GM12878 (cell line): ENCODE measurements at regions not wholly inside any gene's neighbourhood (a gene's known extent, or its start where the extent isn't known, plus 50 kb on each side); places are given as distances from the start of the nearest gene placed in this dataset.

Experiments used
- ATAC-seq: fragments of 200-7000 bp; cut with Tn5 transposase; 3 replicates; pipeline ENCODE4 v1.9.1; 2020; ENCODE audit warnings: mild to moderate bottlenecking, moderate library complexity
- BruUV-seq: library from RNA; stranded (reverse); fragments of 400-500 nt; replicated peaks from 2 replicates; lab custom pipeline; 2021; lab: Mats Ljungman, UMichigan
- CTCF ChIA-PET: fragments of 300-600 bp; sonication (Branson Sonifier 250); formaldehyde crosslinking; extraction: SDS; loops from one replicate; lab custom pipeline; 2021; ENCODE audit warnings: inconsistent platforms; lab: Yijun Ruan, JAX
- POLR2A ChIA-PET: fragments of 350-600 bp; formaldehyde crosslinking; extraction: SDS; loops from one replicate; lab custom pipeline; 2021; ENCODE audit warnings: inconsistent platforms; lab: Charles Lee
- RAD21 ChIA-PET: fragments of 300-600 bp; sonication (Branson Sonifier 250); formaldehyde crosslinking; loops from one replicate; lab custom pipeline; 2023; ENCODE audit warnings: antibody characterized with exemption; ENCODE audit not compliant: unreplicated experiment; lab: Charles Lee
- SMC1A ChIA-PET: fragments of 300-600 bp; sonication (Branson Sonifier 250); formaldehyde crosslinking; loops from one replicate; lab custom pipeline; 2023; ENCODE audit not compliant: unreplicated experiment, uncharacterized antibody; lab: Charles Lee
- DNase-seq: peaks from one replicate; pipeline ENCODE4 v3.0.0-alpha.2; 2011; ENCODE audit warnings: low read depth, low spot score
- FAIRE-seq: peaks from 3 replicates; lab custom pipeline; 2011; peaks lifted over from hg19 to GRCh38; lab: Jason Lieb, UNC
- H2AFZ ChIP-seq: 2 replicates; pipeline ENCODE4 v1.6.0; 2011; ENCODE audit warnings: low read depth, low read length, control low read depth; ENCODE audit not compliant: control insufficient read depth
- H3K27ac ChIP-seq: 2 replicates; pipeline ENCODE4 v1.5.1; 2011; ENCODE audit warnings: control low read depth; ENCODE audit not compliant: control insufficient read depth, insufficient read depth
- H3K27me3 ChIP-seq, 2 experiments: replicated peaks in 1 of 2; 2 replicates each; pipeline versions ENCODE4 v1.6.0 to v1.6.1; 2011; ENCODE audit warnings: low read length in 1 of 2; ENCODE audit not compliant: control insufficient read depth in 2 of 2, insufficient read depth in 2 of 2
- H3K36me3 ChIP-seq, 2 experiments: 2 replicates each; pipeline ENCODE4 v1.5.1; 2011; ENCODE audit warnings: low read length in 1 of 2; ENCODE audit not compliant: control insufficient read depth in 2 of 2, insufficient read depth in 2 of 2
- H3K4me1 ChIP-seq: 2 replicates; pipeline ENCODE4 v1.6.1; 2011; ENCODE audit warnings: mild to moderate bottlenecking, low read length, moderate library complexity, mixed read lengths; ENCODE audit not compliant: control insufficient read depth, insufficient read depth
- H3K4me2 ChIP-seq: 2 replicates; pipeline ENCODE4 v1.6.0; 2011; ENCODE audit warnings: control low read depth; ENCODE audit not compliant: control insufficient read depth, insufficient read depth
- H3K4me3 ChIP-seq: fragments of 200-600 bp; sonication (generic); 2 replicates; pipeline ENCODE4 v1.5.1; 2016
- H3K79me2 ChIP-seq: 2 replicates; pipeline ENCODE4 v1.6.0; 2011; ENCODE audit warnings: low read length; ENCODE audit not compliant: control insufficient read depth, insufficient read depth
- H3K9ac ChIP-seq: 2 replicates; pipeline ENCODE4 v1.8.0; 2011; ENCODE audit warnings: low read length, control low read depth, mixed read lengths; ENCODE audit not compliant: control insufficient read depth, insufficient read depth
- H3K9me3 ChIP-seq: replicated peaks from 3 replicates; pipeline ENCODE4 v1.5.1; 2011; ENCODE audit warnings: mild to moderate bottlenecking, low read length; ENCODE audit not compliant: control insufficient read depth, insufficient read depth
- H4K20me1 ChIP-seq: 2 replicates; pipeline ENCODE4 v1.6.0; 2011; ENCODE audit not compliant: control insufficient read depth, insufficient read depth
- CREM ChIP-seq: IDR thresholded peaks from 2 replicates; pipeline ENCODE4 v1.6.1; 2014; ENCODE audit warnings: antibody characterized with exemption, low read depth
- EED ChIP-seq: sonication (generic); IDR thresholded peaks from 2 replicates; pipeline ENCODE4 v1.6.1; 2016; ENCODE audit warnings: antibody characterized with exemption, low read depth
- NFYA ChIP-seq: IDR thresholded peaks from 2 replicates; pipeline ENCODE4 v1.6.1; 2011; ENCODE audit warnings: low read depth, mild to moderate bottlenecking, low read length, improper control_type of control experiment, borderline replicate concordance
- PKNOX1 ChIP-seq: fragments of 450-650 bp; IDR thresholded peaks from 2 replicates; pipeline ENCODE4 v1.6.1; 2016; ENCODE audit warnings: mild to moderate bottlenecking
- PML ChIP-seq: IDR thresholded peaks from 2 replicates; pipeline ENCODE4 v1.6.1; 2012; ENCODE audit warnings: low read length, inconsistent platforms
- REST ChIP-seq: IDR thresholded peaks from 2 replicates; pipeline ENCODE4 v1.6.1; 2012; ENCODE audit warnings: mild to moderate bottlenecking, low read depth, low read length
- RUNX3 ChIP-seq: IDR thresholded peaks from 2 replicates; pipeline ENCODE4 v1.6.1; 2012; ENCODE audit warnings: low read length, inconsistent platforms
- STAT3 ChIP-seq: IDR thresholded peaks from 2 replicates; pipeline ENCODE4 v1.6.1; 2011; ENCODE audit warnings: low read depth, low read length, improper control_type of control experiment
- SUPT20H ChIP-seq: IDR thresholded peaks from 2 replicates; pipeline ENCODE4 v1.6.1; 2011; ENCODE audit warnings: low read depth, mild to moderate bottlenecking, low read length, moderate library complexity, borderline replicate concordance; ENCODE audit not compliant: control insufficient read depth
- ZNF217 ChIP-seq: fragments of 450-650 bp; IDR thresholded peaks from 2 replicates; pipeline ENCODE4 v1.6.1; 2017; ENCODE audit warnings: antibody characterized with exemption, mild to moderate bottlenecking
- ZNF274 ChIP-seq: IDR thresholded peaks from one replicate; pipeline ENCODE4 v1.8.0; 2011; ENCODE audit not compliant: insufficient read length, insufficient read depth
- WGBS: methylation state at CpG from one replicate; pipeline ENCODE4 v1.1.6; 2016; ENCODE audit warnings: low lambda C conversion rate; ENCODE audit not compliant: insufficient replicate concordance, insufficient coverage; ENCODE audit errors: missing lambda C conversion rate; 5-methylcytosine and 5-hydroxymethylcytosine counted together
- in situ Hi-C: fragments of 300-500 bp; cut with MboI; formaldehyde crosslinking; loops from 9 replicates; pipeline ENCODE4 v1.14.3; 2018; ENCODE audit warnings: mixed read lengths
- intact Hi-C: fragments of 100-400 bp; cut with micrococcal nuclease; formaldehyde crosslinking; loops from one replicate; pipeline ENCODE4 v1.14.2; 2022; ENCODE audit not compliant: unreplicated experiment
- TF ChIP-seq, protein P1 (sequence below): fragments of 150-350 bp; IDR thresholded peaks from 2 replicates; pipeline ENCODE4 v1.6.1; 2014; ENCODE audit warnings: mild to moderate bottlenecking, low read depth, low read length
- TF ChIP-seq, protein P2 (sequence below): fragments of 450-650 bp; IDR thresholded peaks from 2 replicates; pipeline ENCODE4 v1.6.1; 2017; ENCODE audit warnings: borderline replicate concordance
- TF ChIP-seq, protein P3 (sequence below): IDR thresholded peaks from 2 replicates; pipeline ENCODE4 v1.6.1; 2011; ENCODE audit warnings: low read depth, mild to moderate bottlenecking, low read length, moderate library complexity, borderline replicate concordance; ENCODE audit errors: extremely low read depth

GRCh38 chr16:35311475-35311874 lies 1852.1 kb downstream of the TP53TG3F start:
- ChIA-PET CTCF (no interaction called here), SMC1A (no interaction called here)
- in situ Hi-C loops, result no loop called here

More at GRCh38 chr16:35311475-35311874, 1852.1 kb downstream of the TP53TG3F start:
- no peak for FAIRE-seq
- 38% methylated on average over 10 of the region's 10 CpGs for WGBS
- Histone ChIP-seq H3K4me1 (no peaks in the 10 kb centered on the region), H3K27ac (no peak overlapping the region), H3K36me3 (no peaks in the 10 kb centered on the region), H3K9ac (no peak overlapping the region), H3K79me2 (no peaks in the 10 kb centered on the region), H3K27me3 (no peaks in the 10 kb centered on the region), H3K4me3 (no peak overlapping the region), H3K4me2 (no peak overlapping the region), H4K20me1 (no peaks in the 10 kb centered on the region), H3K9me3 (no peaks in the 10 kb centered on the region; the same call in 2 of the 3 replicates), H2AFZ (no peak overlapping the region)
- no peak for DNase-seq
- POLR2A ChIA-PET, result no interaction called here
- RAD21 ChIA-PET, result no interaction called here
- no TSS peak for BruUV-seq
- no peak for ATAC-seq
- TF ChIP-seq PKNOX1, result no peak
- TF ChIP-seq, protein P1, sequence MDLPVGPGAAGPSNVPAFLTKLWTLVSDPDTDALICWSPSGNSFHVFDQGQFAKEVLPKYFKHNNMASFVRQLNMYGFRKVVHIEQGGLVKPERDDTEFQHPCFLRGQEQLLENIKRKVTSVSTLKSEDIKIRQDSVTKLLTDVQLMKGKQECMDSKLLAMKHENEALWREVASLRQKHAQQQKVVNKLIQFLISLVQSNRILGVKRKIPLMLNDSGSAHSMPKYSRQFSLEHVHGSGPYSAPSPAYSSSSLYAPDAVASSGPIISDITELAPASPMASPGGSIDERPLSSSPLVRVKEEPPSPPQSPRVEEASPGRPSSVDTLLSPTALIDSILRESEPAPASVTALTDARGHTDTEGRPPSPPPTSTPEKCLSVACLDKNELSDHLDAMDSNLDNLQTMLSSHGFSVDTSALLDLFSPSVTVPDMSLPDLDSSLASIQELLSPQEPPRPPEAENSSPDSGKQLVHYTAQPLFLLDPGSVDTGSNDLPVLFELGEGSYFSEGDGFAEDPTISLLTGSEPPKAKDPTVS, result no peak
- no peak for TF ChIP-seq NFYA
- TF ChIP-seq CREM, result no peak
- TF ChIP-seq ZNF217, result no peak
- TF ChIP-seq, protein P2, sequence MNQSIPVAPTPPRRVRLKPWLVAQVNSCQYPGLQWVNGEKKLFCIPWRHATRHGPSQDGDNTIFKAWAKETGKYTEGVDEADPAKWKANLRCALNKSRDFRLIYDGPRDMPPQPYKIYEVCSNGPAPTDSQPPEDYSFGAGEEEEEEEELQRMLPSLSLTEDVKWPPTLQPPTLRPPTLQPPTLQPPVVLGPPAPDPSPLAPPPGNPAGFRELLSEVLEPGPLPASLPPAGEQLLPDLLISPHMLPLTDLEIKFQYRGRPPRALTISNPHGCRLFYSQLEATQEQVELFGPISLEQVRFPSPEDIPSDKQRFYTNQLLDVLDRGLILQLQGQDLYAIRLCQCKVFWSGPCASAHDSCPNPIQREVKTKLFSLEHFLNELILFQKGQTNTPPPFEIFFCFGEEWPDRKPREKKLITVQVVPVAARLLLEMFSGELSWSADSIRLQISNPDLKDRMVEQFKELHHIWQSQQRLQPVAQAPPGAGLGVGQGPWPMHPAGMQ, result no peak
- TF ChIP-seq EED, result no peak
- no peak for TF ChIP-seq ZNF274
- TF ChIP-seq STAT3, result no peak
- no peak for TF ChIP-seq PML
- no peak for TF ChIP-seq REST
- TF ChIP-seq, protein P3, sequence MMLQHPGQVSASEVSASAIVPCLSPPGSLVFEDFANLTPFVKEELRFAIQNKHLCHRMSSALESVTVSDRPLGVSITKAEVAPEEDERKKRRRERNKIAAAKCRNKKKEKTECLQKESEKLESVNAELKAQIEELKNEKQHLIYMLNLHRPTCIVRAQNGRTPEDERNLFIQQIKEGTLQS, result no peak
- no peak for TF ChIP-seq RUNX3
- TF ChIP-seq SUPT20H, result no peak
- intact Hi-C loops, result no loop called here
